NCI-H2081 treated with DMSO at 0.1 percent for 48 hours (cell line): ENCODE measurements at regions not wholly inside any gene's neighbourhood (a gene's known extent, or its start where the extent isn't known, plus 50 kb on each side); places are given as distances from the start of the nearest gene placed in this dataset.

Experiments
- DNase-seq: peaks from one replicate; lab custom pipeline; 2025; lab: John Stamatoyannopoulos, UW

- no peak for DNase-seq
Measured at GRCh38 chr7:117929237-117929636, 56.0 kb upstream of the CTTNBP2 start.

- DNase-seq = no peak
Measured at GRCh38 chr7:117931314-117931713, 58.1 kb upstream of the CTTNBP2 start.

GRCh38 chr7:117937049-117937752 lies 64.0 kb upstream of the CTTNBP2 start:
- no peak for DNase-seq

- DNase-seq = no peak
Measured at GRCh38 chr7:117937753-117938483, 64.7 kb upstream of the CTTNBP2 start.

- DNase-seq = no peak
Measured at GRCh38 chr7:117941138-117941810, 68.0 kb upstream of the CTTNBP2 start.

GRCh38 chr7:117942780-117943179 lies 69.5 kb upstream of the CTTNBP2 start:
- DNase-seq = no peak

GRCh38 chr7:117944886-117945285 lies 71.6 kb upstream of the CTTNBP2 start:
- no peak for DNase-seq

- DNase-seq = no peak
Measured at GRCh38 chr7:117946151-117946633, 73.0 kb upstream of the CTTNBP2 start.

GRCh38 chr7:117949232-117949631 lies 76.0 kb upstream of the CTTNBP2 start:
- no peak for DNase-seq

- no peak for DNase-seq
Measured at GRCh38 chr7:117950601-117951260, 77.5 kb upstream of the CTTNBP2 start.

GRCh38 chr7:117951285-117951684 lies 78.0 kb upstream of the CTTNBP2 start:
- DNase-seq = no peak

- DNase-seq = no peak
Measured at GRCh38 chr7:117951691-117952280, 78.5 kb upstream of the CTTNBP2 start.

GRCh38 chr7:117955046-117955445 lies 81.8 kb upstream of the CTTNBP2 start:
- no peak for DNase-seq

- DNase-seq = no peak
Measured at GRCh38 chr7:117960351-117960750, 87.1 kb upstream of the CTTNBP2 start.

GRCh38 chr7:117961235-117961634 lies 88.0 kb upstream of the CTTNBP2 start:
- no peak for DNase-seq

GRCh38 chr7:117962366-117962994 lies 89.2 kb upstream of the CTTNBP2 start:
- no peak for DNase-seq

GRCh38 chr7:117963264-117964197 lies 90.3 kb upstream of the CTTNBP2 start:
- no peak for DNase-seq

GRCh38 chr7:117970801-117971200 lies 97.6 kb upstream of the CTTNBP2 start:
- DNase-seq = no peak

- DNase-seq = no peak
Measured at GRCh38 chr7:117971556-117972244, 98.5 kb upstream of the CTTNBP2 start.

GRCh38 chr7:117972606-117973005 lies 99.4 kb upstream of the CTTNBP2 start:
- DNase-seq = no peak
